ENCODE measurements at regions not wholly inside any gene's neighbourhood (a gene's known extent, or its start where the extent isn't known, plus 50 kb on each side); places are given as distances from the start of the nearest gene placed in this dataset.
"Not testable (repeated sequence)": the region's sequence is repeated elsewhere in the genome, so short reads cannot be mapped to it uniquely, and the experiment has no call there.

- DNase-seq (ENCODE audit: low read depth): no peak
These were observed 80.2 kb downstream of the SH2D1A start for GRCh38 chrX:124426288-124427169.

- no peak for DNase-seq (ENCODE audit: low read depth)
These were observed 86.8 kb downstream of the SH2D1A start for GRCh38 chrX:124433186-124433585.

GRCh38 chrX:124435616-124436015 lies 89.3 kb downstream of the SH2D1A start:
- DNase-seq (ENCODE audit: low read depth): no peak

GRCh38 chrX:124440695-124441094 lies 94.3 kb downstream of the SH2D1A start:
- no peak for DNase-seq (ENCODE audit: low read depth)

GRCh38 chrX:124441971-124442590 lies 95.7 kb downstream of the SH2D1A start:
- no peak for DNase-seq (ENCODE audit: low read depth)

GRCh38 chrX:124455966-124456365 lies 109.6 kb downstream of the SH2D1A start:
- no peak for DNase-seq (ENCODE audit: low read depth)

GRCh38 chrX:124459851-124460250 lies 113.5 kb downstream of the SH2D1A start:
- not testable (repeated sequence) for DNase-seq (ENCODE audit: low read depth)

- DNase-seq (ENCODE audit: low read depth): no peak
These were observed 116.6 kb downstream of the SH2D1A start for GRCh38 chrX:124462931-124463330.

- no peak for DNase-seq (ENCODE audit: low read depth)
These were observed 120.8 kb downstream of the SH2D1A start for GRCh38 chrX:124467202-124467601.

- DNase-seq (ENCODE audit: low read depth): no peak
These were observed 129.0 kb downstream of the SH2D1A start for GRCh38 chrX:124475358-124475757.

GRCh38 chrX:124476562-124476961 lies 130.2 kb downstream of the SH2D1A start:
- no peak for DNase-seq (ENCODE audit: low read depth)

GRCh38 chrX:124478046-124478445 lies 131.7 kb downstream of the SH2D1A start:
- DNase-seq (ENCODE audit: low read depth): no peak

GRCh38 chrX:124488412-124489161 lies 142.2 kb downstream of the SH2D1A start:
- DNase-seq (ENCODE audit: low read depth): no peak

- no peak for DNase-seq (ENCODE audit: low read depth)
These were observed 147.6 kb downstream of the SH2D1A start for GRCh38 chrX:124493984-124494383.

- DNase-seq (ENCODE audit: low read depth): no peak
These were observed 151.0 kb downstream of the SH2D1A start for GRCh38 chrX:124497386-124497785.

- DNase-seq (ENCODE audit: low read depth): no peak
These were observed 155.2 kb downstream of the SH2D1A start for GRCh38 chrX:124501586-124501985.

- DNase-seq (ENCODE audit: low read depth): no peak
These were observed 155.8 kb downstream of the SH2D1A start for GRCh38 chrX:124502166-124502565.

- no peak for DNase-seq (ENCODE audit: low read depth)
These were observed 156.2 kb downstream of the SH2D1A start for GRCh38 chrX:124502599-124502998.

GRCh38 chrX:124504111-124504983 lies 158.0 kb downstream of the SH2D1A start:
- DNase-seq (ENCODE audit: low read depth): peak; percentile 33

GRCh38 chrX:124506066-124506465 lies 159.7 kb downstream of the SH2D1A start:
- no peak for DNase-seq (ENCODE audit: low read depth)

- peak; percentile 9 for DNase-seq (ENCODE audit: low read depth)
These were observed 160.9 kb downstream of the SH2D1A start for GRCh38 chrX:124507246-124507645.

- peak; percentile 8 for DNase-seq (ENCODE audit: low read depth)
These were observed 172.5 kb downstream of the SH2D1A start for GRCh38 chrX:124518885-124519284.

Data from GM04503 (cell line).